ENCODE measurements at regions not wholly inside any gene's neighbourhood (a gene's known extent, or its start where the extent isn't known, plus 50 kb on each side); places are given as distances from the start of the nearest gene placed in this dataset.

DNA sequence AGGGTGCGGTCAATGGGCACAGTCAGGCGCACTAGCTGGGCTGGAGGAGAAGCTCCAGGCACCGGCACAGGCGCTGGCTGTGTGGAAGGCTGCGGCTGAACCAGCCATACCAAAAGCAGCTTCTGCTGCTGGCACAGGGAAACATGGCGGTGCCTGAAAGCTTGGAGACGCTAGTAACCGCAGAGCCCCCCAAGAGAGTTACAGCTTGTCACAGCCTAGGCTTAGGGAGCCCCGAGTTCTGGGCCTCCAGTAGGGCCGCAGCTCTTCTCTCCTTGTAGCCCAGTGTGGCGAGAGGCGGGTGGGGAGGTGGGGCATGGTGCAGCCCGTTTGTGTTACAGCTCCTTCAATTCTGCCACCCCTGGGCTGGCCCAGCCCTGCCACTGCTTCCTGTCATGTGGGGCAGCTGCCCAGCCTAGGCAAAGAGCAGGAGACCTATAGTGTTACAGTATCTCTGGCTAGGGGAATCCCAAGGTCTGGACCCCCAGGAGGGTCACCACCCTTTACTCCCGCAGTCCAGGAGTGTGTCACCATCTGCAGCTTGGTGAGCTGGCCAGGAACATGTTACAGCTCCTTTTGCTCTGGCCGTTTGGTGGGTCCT, 58.6 kb upstream of the MANEA start:
- Histone ChIP-seq H3K27ac (replicated peaks in 1 of 4) (no peak overlapping the region), H3K4me1 (no peaks in the 10 kb centered on the region), H3K27me3 (no peaks in the 10 kb centered on the region), H3K36me3 (no peaks in the 10 kb centered on the region), H3K9me3 (no peaks in the 10 kb centered on the region), H3K4me3 (no peak overlapping the region)
- 87% methylated on average over 14 of the region's 15 CpGs for whole genome bisulfite sequencing
- DNase-seq (ENCODE audit: extremely low spot score) = no peak
- intact Hi-C loops (cut with DNase I) = no loop called here
- no peak for TF ChIP-seq POLR2AphosphoS5 (IDR thresholded peaks at IDR 0.05)

DNA sequence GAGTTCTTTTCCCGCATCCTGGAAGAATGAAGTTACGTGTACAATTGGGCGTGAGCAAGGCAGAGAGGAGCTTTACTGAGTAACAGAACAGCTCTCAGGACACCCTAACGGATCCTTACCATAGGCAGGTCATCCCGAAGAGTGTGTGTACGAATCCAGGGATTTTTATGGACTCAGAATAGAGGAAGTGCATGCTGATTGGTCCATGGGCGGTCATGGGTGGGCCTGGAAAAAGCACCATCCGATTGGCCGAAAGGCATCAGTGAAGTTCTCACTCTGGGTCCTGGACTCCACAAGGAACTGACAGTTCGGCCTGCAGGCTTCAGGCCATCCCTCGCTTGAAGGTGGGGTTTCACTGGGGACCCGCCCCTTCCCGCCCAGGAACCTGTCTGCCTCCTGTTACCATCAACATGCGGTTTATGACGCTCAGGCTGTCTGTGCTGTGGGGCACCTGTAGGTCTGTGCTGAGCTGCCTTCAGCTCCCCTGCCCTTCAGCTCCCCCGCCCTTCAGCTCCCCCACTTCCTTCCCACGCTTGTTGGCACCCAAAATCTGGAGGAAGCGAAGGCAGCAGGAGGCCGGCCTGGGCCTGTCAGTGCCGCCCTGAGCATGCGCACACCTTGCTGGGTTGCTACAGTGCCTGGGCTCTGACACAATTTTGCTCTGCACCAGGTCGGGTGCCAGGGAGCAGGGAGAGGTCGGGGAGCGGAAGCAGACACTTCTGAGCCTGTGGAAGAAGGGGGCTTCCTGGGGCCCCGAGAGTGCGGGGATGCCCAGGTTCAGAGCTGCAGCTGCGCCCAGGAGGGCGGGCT, 57.9 kb upstream of the MANEA start:
- H3K27me3 ChIP-seq = no peaks in the 10 kb centered on the region
- TF ChIP-seq POLR2AphosphoS5 (IDR thresholded peaks at IDR 0.05) (no peak), POLR2A (IDR thresholded peaks at IDR 0.05; ENCODE audit: low read depth) (no peak), EP300 (IDR thresholded peaks at IDR 0.05) (no peak)
- TF ChIP-seq, protein P1, sequence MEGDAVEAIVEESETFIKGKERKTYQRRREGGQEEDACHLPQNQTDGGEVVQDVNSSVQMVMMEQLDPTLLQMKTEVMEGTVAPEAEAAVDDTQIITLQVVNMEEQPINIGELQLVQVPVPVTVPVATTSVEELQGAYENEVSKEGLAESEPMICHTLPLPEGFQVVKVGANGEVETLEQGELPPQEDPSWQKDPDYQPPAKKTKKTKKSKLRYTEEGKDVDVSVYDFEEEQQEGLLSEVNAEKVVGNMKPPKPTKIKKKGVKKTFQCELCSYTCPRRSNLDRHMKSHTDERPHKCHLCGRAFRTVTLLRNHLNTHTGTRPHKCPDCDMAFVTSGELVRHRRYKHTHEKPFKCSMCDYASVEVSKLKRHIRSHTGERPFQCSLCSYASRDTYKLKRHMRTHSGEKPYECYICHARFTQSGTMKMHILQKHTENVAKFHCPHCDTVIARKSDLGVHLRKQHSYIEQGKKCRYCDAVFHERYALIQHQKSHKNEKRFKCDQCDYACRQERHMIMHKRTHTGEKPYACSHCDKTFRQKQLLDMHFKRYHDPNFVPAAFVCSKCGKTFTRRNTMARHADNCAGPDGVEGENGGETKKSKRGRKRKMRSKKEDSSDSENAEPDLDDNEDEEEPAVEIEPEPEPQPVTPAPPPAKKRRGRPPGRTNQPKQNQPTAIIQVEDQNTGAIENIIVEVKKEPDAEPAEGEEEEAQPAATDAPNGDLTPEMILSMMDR (IDR thresholded peaks at IDR 0.05) = no peak
- WGBS = 93% methylated on average over 27 of the region's 28 CpGs
- no peaks in the 10 kb centered on the region for H3K36me3 ChIP-seq
- intact Hi-C loops (cut with DNase I) = no loop called here
- no peak for DNase-seq (ENCODE audit: extremely low spot score)
- H3K4me1 ChIP-seq = no peaks in the 10 kb centered on the region
- no peak overlapping the region for H3K4me3 ChIP-seq
- no peaks in the 10 kb centered on the region for H3K9me3 ChIP-seq
- no peak overlapping the region for H3K27ac ChIP-seq (replicated peaks in 1 of 4)

DNA sequence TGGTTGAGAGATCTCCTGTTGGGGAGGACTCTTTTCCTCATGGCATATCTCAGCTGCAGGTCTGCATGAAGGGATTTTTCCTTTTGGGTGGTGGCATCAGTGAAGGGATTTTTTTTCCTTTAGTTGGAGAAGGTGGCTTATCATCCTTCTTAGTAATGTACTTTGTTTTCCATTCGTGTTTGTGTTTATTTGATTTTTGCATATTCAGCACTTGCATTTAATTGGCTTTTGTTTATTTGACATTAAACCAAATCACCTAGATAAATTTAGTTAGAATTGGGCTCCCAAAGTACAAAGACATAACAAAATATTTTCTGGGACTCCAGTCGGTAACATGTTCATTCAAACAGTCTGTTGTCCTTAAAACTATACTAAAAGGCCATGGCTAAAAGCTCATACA, 56.2 kb upstream of the MANEA start:
- intact Hi-C loops (cut with DNase I) = no loop called here
- WGBS = 52% methylated on average over 2 of the region's 2 CpGs
- no peak overlapping the region for H3K27ac ChIP-seq (replicated peaks in 1 of 4)
- H3K27me3 ChIP-seq = no peaks in the 10 kb centered on the region
- no peak overlapping the region for H3K4me3 ChIP-seq
- no peak for TF ChIP-seq POLR2AphosphoS5 (IDR thresholded peaks at IDR 0.05)
- TF ChIP-seq, protein P1 (IDR thresholded peaks at IDR 0.05) = no peak
- H3K4me1 ChIP-seq = no peaks in the 10 kb centered on the region
- no peaks in the 10 kb centered on the region for H3K9me3 ChIP-seq
- DNase-seq (ENCODE audit: extremely low spot score) = no peak
- H3K36me3 ChIP-seq = no peaks in the 10 kb centered on the region
